Fibroblast of pulmonary artery (primary cell): ENCODE measurements at regions not wholly inside any gene's neighbourhood (a gene's known extent, or its start where the extent isn't known, plus 50 kb on each side); places are given as distances from the start of the nearest gene placed in this dataset.

Experiments used
- DNase-seq: peaks from one replicate; pipeline ENCODE4 v3.0.0-alpha.2; 2010; ENCODE audit warnings: low read depth
- H3K4me3 ChIP-seq: replicated peaks from 2 replicates; pipeline ENCODE4 v1.5.1; 2011; ENCODE audit warnings: low read depth, mild to moderate bottlenecking, control low read depth, low read length, moderate library complexity
- TF ChIP-seq, protein P1 (sequence below): IDR thresholded peaks from 2 replicates; pipeline ENCODE4 v1.5.1; 2011; ENCODE audit warnings: mild to moderate bottlenecking, control low read depth, low read length, inconsistent platforms; ENCODE audit errors: missing control alignments

DNA sequence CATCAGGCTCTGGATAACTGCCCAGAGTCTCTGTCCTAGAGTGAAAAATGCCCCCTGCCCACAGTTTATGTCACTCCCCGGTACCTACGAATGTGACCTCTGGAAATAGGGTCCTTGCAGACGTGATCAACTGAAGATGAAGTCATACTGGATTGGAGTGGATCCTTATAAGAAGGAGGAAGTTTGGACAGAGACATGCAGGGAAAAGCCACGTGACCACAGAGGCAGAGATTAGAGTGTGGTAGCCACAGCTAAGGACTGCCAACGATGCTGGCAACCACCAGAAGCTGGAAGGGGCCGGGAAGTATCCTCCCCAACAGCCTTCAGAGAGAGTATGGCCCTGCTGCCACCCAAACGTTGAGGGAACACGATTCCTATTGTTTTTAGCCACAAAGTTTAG is 101.2 kb upstream of the NCOR2 start:
- peak; percentile 47 for DNase-seq
- no peak overlapping the region for H3K4me3 ChIP-seq
- TF ChIP-seq, protein P1, sequence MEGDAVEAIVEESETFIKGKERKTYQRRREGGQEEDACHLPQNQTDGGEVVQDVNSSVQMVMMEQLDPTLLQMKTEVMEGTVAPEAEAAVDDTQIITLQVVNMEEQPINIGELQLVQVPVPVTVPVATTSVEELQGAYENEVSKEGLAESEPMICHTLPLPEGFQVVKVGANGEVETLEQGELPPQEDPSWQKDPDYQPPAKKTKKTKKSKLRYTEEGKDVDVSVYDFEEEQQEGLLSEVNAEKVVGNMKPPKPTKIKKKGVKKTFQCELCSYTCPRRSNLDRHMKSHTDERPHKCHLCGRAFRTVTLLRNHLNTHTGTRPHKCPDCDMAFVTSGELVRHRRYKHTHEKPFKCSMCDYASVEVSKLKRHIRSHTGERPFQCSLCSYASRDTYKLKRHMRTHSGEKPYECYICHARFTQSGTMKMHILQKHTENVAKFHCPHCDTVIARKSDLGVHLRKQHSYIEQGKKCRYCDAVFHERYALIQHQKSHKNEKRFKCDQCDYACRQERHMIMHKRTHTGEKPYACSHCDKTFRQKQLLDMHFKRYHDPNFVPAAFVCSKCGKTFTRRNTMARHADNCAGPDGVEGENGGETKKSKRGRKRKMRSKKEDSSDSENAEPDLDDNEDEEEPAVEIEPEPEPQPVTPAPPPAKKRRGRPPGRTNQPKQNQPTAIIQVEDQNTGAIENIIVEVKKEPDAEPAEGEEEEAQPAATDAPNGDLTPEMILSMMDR = no peak

DNA sequence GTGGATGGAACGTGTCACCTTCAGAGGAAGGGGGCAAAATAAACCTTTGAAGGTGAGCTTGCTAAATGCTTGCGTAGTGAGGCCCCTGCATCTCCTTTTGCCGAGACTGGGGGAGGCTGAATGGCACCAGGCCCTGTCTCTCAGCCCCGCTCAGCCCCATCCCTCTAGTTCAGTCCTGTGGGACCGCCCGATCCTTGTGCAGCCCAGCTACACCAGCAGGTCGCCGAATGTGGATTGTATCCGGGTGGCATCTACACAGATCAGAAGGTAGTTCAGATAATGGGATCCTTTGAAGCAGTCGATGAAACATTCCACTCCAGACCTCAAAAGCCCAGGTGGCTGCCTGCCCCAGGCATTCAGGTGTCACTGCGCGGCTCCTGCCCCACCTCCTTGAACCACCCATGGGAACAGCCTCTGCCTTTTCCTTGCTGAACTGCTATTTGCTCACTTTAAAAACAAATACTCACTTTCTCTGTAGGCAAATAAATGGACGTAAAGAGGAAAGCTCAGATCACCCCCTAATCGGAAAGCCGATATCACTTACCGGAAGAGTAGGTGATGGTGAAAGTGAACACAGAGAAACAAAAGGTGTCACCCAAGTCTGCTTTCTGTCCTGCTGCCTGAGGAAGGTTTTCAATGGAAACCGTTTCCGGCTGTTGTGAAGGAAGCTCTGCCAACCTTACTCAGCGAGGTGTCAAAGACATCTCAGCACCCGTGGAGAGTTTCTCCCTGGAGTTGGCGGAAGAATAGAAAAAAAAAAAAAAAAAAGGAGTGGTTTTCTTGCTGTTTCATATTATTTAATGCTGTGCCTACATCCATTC is 100.3 kb upstream of the NCOR2 start:
- peak; percentile 31 for DNase-seq
- TF ChIP-seq, protein P1 = no peak
- H3K4me3 ChIP-seq = no peak overlapping the region

DNA sequence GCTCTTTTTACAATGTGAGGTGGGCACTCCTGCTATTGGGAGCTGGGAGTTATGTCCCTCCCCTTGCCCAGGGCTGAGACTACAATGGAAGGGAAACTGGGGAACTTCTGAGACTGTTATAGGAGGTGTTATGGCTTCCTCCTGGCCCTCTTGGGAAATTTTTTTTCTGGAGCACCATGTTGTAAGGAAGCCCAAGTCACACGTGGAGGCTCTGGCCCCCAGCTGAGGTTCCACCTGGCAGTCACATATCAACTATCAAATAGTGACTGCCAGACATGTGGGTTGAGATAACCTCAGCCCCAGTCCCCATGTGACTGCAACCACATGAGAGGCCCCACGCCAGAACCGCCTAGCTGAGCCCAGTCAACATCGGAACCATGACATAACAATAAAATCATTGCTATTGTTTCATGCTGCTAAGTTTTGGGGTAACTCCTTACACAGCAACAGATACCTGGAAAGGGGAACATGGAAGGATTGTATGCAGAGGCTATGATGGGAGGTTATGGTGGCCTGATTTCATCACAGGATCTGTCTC is 99.4 kb upstream of the NCOR2 start:
- H3K4me3 ChIP-seq = no peak overlapping the region
- no peak for DNase-seq
- TF ChIP-seq, protein P1 = no peak

DNA sequence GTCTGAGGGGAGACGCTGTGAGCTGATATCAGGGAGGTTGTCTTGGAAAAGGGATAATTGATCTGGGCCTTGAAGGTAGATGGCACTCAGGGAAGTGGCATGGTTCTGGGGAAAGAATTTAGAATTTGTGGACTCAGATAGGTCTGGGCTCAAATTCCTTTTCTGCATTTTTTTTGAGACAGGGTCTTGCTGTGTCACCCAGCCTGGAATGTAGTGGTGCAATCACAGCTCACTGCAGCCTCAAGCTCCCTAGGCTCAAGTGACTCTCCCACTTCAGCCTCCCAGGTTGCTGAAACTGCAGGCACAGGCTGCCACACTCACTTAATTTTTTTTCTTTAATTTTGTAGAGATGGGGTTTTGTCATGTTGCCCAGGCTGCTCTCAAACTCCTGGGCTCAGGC is 98.1 kb upstream of the NCOR2 start:
- peak; percentile 65 for DNase-seq
- TF ChIP-seq, protein P1 = no peak
- H3K4me3 ChIP-seq = no peak overlapping the region

DNA sequence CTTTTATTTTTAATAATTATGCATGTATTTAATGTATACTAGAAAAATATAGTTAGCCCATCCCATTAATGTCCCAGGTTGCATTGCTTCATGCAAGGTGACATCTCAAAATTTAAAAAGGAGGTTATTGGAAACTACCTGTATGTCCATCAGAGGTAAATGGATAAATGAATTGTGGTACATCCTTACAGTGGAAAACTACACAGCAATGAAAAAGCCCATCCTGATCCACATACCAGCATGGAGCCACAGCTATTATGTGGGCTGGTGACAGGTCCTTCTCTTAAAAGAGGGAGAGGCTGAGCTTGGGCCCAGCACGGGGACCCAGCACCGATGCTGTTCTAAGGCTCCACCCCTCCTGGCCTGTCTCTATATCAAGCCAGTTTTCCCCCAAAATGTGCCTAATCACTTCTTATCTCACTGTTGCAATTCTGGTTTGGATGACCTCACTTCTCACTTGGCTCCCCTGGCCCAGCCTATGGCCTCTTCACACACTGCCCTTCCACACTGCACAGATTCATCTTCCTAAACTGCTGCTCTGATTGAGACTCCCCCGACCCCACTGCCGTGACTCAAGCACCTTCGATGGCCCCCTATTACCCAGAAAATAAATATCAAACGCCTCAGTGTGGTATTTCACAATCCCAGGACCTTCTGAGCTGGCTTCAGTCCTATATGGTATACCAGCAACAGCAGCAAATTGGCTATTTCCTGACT is 97.1 kb upstream of the NCOR2 start:
- peak; percentile 42 for DNase-seq
- H3K4me3 ChIP-seq = no peak overlapping the region
- TF ChIP-seq, protein P1 = no peak

DNA sequence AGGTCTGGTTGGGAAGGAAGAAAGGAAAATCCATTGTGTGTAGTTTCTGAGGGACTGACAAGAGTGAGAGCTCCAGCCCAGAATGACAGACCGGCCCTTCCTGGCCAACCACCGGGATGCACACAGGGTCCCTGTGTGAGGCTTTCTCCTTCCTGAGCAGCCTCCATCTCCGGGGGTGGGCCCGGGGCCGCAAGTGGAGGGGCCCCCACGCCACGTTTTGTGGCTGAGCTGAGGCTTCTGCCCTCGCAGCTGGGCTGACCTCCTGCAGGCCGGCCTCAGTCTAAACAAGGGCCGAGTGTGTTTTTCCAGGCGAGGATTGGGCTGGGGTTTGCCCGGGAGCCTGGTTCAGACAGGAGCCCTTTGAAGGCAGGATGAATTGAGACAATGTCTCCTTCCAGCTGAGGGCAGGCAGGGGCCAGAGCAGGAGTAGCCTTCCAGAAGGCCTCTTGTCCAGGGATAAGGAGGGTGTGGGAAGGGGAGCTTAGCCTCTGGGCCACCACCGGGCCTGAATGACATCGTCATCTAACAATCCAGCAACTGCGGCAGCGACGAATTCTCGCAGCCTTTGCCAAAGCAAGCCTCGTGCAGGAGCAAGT is 96.5 kb upstream of the NCOR2 start:
- TF ChIP-seq, protein P1 = no peak
- H3K4me3 ChIP-seq = no peak overlapping the region
- DNase-seq = no peak
